Cardiac septum (tissue), 1 donor: ENCODE measurements at regions not wholly inside any gene's neighbourhood (a gene's known extent, or its start where the extent isn't known, plus 50 kb on each side); places are given as distances from the start of the nearest gene placed in this dataset.

Experiments used
- DNase-seq: peaks from one replicate; pipeline ENCODE4 v3.0.0-alpha.2; 2020; ENCODE audit warnings: low spot score
- intact Hi-C: fragments of 100-400 bp; cut with DNase I; formaldehyde crosslinking; loops from one replicate; pipeline ENCODE4 v1.14.0; 2022
- donor health status: DM: no; HTN: no; CAD: no.

- DNase-seq = no peak
- intact Hi-C loops = no loop called here
These were observed 108.7 kb upstream of the SSBP2 start for GRCh38 chr5:81859624-81860023.

GRCh38 chr5:81856948-81857928 is 106.3 kb upstream of the SSBP2 start:
- intact Hi-C loops = no loop called here
- DNase-seq = peak; percentile 92

- intact Hi-C loops = no loop called here
These were observed 104.7 kb upstream of the SSBP2 start for GRCh38 chr5:81855591-81855990.

GRCh38 chr5:81854915-81855314 is 104.0 kb upstream of the SSBP2 start:
- DNase-seq = no peak
- intact Hi-C loops = loop anchor here (5.0 kb wide), 2 partner anchors 307 to 428 kb away; no protein-coding TSS in a partner anchor

More at GRCh38 chr5:81855591-81855990, 104.7 kb upstream of the SSBP2 start:
- no peak for DNase-seq

- intact Hi-C loops = loop anchor here (5.0 kb wide), 2 partner anchors 308 to 427 kb away; no protein-coding TSS in a partner anchor
- no peak for DNase-seq
These were observed 103.6 kb upstream of the SSBP2 start for GRCh38 chr5:81854485-81854884.

- intact Hi-C loops = loop anchor here (5.0 kb wide), 2 partner anchors 309 to 426 kb away; no protein-coding TSS in a partner anchor
- no peak for DNase-seq
These were observed 102.1 kb upstream of the SSBP2 start for GRCh38 chr5:81853030-81853357.

- DNase-seq = no peak
These were observed 101.6 kb upstream of the SSBP2 start for GRCh38 chr5:81852291-81853029.

GRCh38 chr5:81851481-81852178 is 100.7 kb upstream of the SSBP2 start:
- DNase-seq = peak; percentile 98
- intact Hi-C loops = loop anchor here (1.0 to 5.0 kb wide), 6 partner anchors 63 to 424 kb away; partner anchors contain the start of gene SSBP2

More at GRCh38 chr5:81852291-81853029, 101.6 kb upstream of the SSBP2 start:
- intact Hi-C loops = loop anchor here (1.0 to 5.0 kb wide), 3 partner anchors 119 to 425 kb away; no protein-coding TSS in a partner anchor

- intact Hi-C loops = loop anchor here (1.0 to 5.0 kb wide), 5 partner anchors 62 to 423 kb away; partner anchors contain the start of gene SSBP2
- DNase-seq = peak; percentile 78
These were observed 99.8 kb upstream of the SSBP2 start for GRCh38 chr5:81850501-81851357.

GRCh38 chr5:81849770-81850367 is 99.0 kb upstream of the SSBP2 start:
- DNase-seq = no peak
- intact Hi-C loops = loop anchor here (5.0 kb wide), 2 partner anchors 312 to 423 kb away; no protein-coding TSS in a partner anchor

GRCh38 chr5:81848362-81848880 is 97.5 kb upstream of the SSBP2 start:
- DNase-seq = no peak
- intact Hi-C loops = no loop called here

GRCh38 chr5:81846301-81846700 is 95.4 kb upstream of the SSBP2 start:
- DNase-seq = no peak
- intact Hi-C loops = no loop called here

GRCh38 chr5:81843845-81844244 is 92.9 kb upstream of the SSBP2 start:
- intact Hi-C loops = no loop called here
- no peak for DNase-seq

GRCh38 chr5:81842795-81843398 is 92.0 kb upstream of the SSBP2 start:
- intact Hi-C loops = no loop called here
- no peak for DNase-seq

GRCh38 chr5:81839034-81839433 is 88.1 kb upstream of the SSBP2 start:
- intact Hi-C loops = no loop called here
- DNase-seq = no peak

GRCh38 chr5:81838307-81838906 is 87.5 kb upstream of the SSBP2 start:
- intact Hi-C loops = no loop called here
- DNase-seq = no peak

GRCh38 chr5:81837667-81838306 is 86.9 kb upstream of the SSBP2 start:
- intact Hi-C loops = no loop called here
- DNase-seq = no peak
